Left ventricle myocardium superior (tissue), 1 donor: ENCODE measurements at regions not wholly inside any gene's neighbourhood (a gene's known extent, or its start where the extent isn't known, plus 50 kb on each side); places are given as distances from the start of the nearest gene placed in this dataset.
"Not testable (repeated sequence)": the region's sequence is repeated elsewhere in the genome, so short reads cannot be mapped to it uniquely, and the experiment has no call there.

Source experiments
- ATAC-seq: fragments of 200-7000 bp; cut with Tn5 transposase; one replicate; pipeline ENCODE4 v1.9.1; 2020; ENCODE audit warnings: mild to moderate bottlenecking, moderate library complexity
- DNase-seq: peaks from one replicate; pipeline ENCODE4 v3.0.0-alpha.2; 2020
- intact Hi-C: fragments of 100-400 bp; cut with micrococcal nuclease; formaldehyde crosslinking; loops from one replicate; pipeline ENCODE4 v1.11.0; 2022
- donor health status: DM: no; HTN: yes; CAD: no; lungs with severe emphysema.

GRCh38 chr20:40634891-40635290, 54.1 kb downstream of the MAFB start:
- intact Hi-C loops = no loop called here
- DNase-seq (no peak), ATAC-seq (no peak)

- DNase-seq (no peak), ATAC-seq (no peak)
- intact Hi-C loops = no loop called here
Observed at GRCh38 chr20:40633123-40633850, 55.7 kb downstream of the MAFB start.

- DNase-seq = no peak
- intact Hi-C loops = no loop called here
- ATAC-seq = no peak
Observed at GRCh38 chr20:40632346-40632976, 56.6 kb downstream of the MAFB start.

GRCh38 chr20:40631119-40631631, 57.9 kb downstream of the MAFB start:
- ATAC-seq (no peak), DNase-seq (no peak)

GRCh38 chr20:40630713-40631112, 58.3 kb downstream of the MAFB start:
- intact Hi-C loops = no loop called here
- DNase-seq (no peak), ATAC-seq (no peak)

More at GRCh38 chr20:40631119-40631631, 57.9 kb downstream of the MAFB start:
- intact Hi-C loops = no loop called here

GRCh38 chr20:40630099-40630498, 58.9 kb downstream of the MAFB start:
- no peak for ATAC-seq
- intact Hi-C loops = no loop called here

GRCh38 chr20:40628877-40629276, 60.2 kb downstream of the MAFB start:
- DNase-seq (no peak), ATAC-seq (no peak)
- intact Hi-C loops = no loop called here

More at GRCh38 chr20:40630099-40630498, 58.9 kb downstream of the MAFB start:
- DNase-seq = no peak

- DNase-seq, ATAC-seq, intact Hi-C loops: not testable (repeated sequence)
Observed at GRCh38 chr20:40619053-40619452, 70.0 kb downstream of the MAFB start.

GRCh38 chr20:40617594-40617993, 71.4 kb downstream of the MAFB start:
- intact Hi-C loops = no loop called here
- DNase-seq = no peak
- ATAC-seq = no peak

GRCh38 chr20:40612837-40613236, 76.2 kb downstream of the MAFB start:
- intact Hi-C loops = no loop called here
- no peak for DNase-seq
- no peak for ATAC-seq

GRCh38 chr20:40612247-40612646, 76.8 kb downstream of the MAFB start:
- no peak for DNase-seq
- ATAC-seq = no peak
- intact Hi-C loops = no loop called here

- DNase-seq (no peak), ATAC-seq (no peak)
- intact Hi-C loops = no loop called here
Observed at GRCh38 chr20:40610730-40611129, 78.3 kb downstream of the MAFB start.

GRCh38 chr20:40607927-40608326, 81.1 kb downstream of the MAFB start:
- no peak for ATAC-seq
- no peak for DNase-seq
- intact Hi-C loops = no loop called here

- DNase-seq = no peak
- no peak for ATAC-seq
- intact Hi-C loops = no loop called here
Observed at GRCh38 chr20:40606660-40607059, 82.4 kb downstream of the MAFB start.

GRCh38 chr20:40606237-40606636, 82.8 kb downstream of the MAFB start:
- ATAC-seq (no peak), DNase-seq (no peak)
- intact Hi-C loops = no loop called here

- no peak for ATAC-seq
- no peak for DNase-seq
- intact Hi-C loops = no loop called here
Observed at GRCh38 chr20:40604416-40604815, 84.6 kb downstream of the MAFB start.

GRCh38 chr20:40603057-40603651, 85.9 kb downstream of the MAFB start:
- ATAC-seq (no peak), DNase-seq (no peak)
- intact Hi-C loops = no loop called here

GRCh38 chr20:40602381-40602780, 86.7 kb downstream of the MAFB start:
- no peak for DNase-seq

GRCh38 chr20:40600441-40601219, 88.4 kb downstream of the MAFB start:
- intact Hi-C loops = no loop called here
- ATAC-seq (no peak), DNase-seq (no peak)

More at GRCh38 chr20:40602381-40602780, 86.7 kb downstream of the MAFB start:
- no peak for ATAC-seq
- intact Hi-C loops = no loop called here

- intact Hi-C loops = no loop called here
- DNase-seq (no peak), ATAC-seq (no peak)
Observed at GRCh38 chr20:40599987-40600386, 89.0 kb downstream of the MAFB start.
